HepG2 (cell line): ENCODE measurements at regions not wholly inside any gene's neighbourhood (a gene's known extent, or its start where the extent isn't known, plus 50 kb on each side); places are given as distances from the start of the nearest gene placed in this dataset.

Experiments used
- ATAC-seq: fragments of 200-7000 bp; cut with Tn5 transposase; 3 replicates; pipeline ENCODE4 v1.9.1; 2020; ENCODE audit warnings: mild to moderate bottlenecking, moderate library complexity
- BruUV-seq: library from RNA; stranded (reverse); fragments of 400-500 nt; replicated peaks from 2 replicates; lab custom pipeline; 2021; lab: Mats Ljungman, UMichigan
- CTCF ChIA-PET: fragments of 300-600 bp; formaldehyde crosslinking; extraction: SDS; loops from one replicate; lab custom pipeline; 2021; ENCODE audit warnings: low total read pairs, inconsistent platforms, low intra/inter-chr PET ratio; lab: Yijun Ruan, JAX
- POLR2A ChIA-PET: fragments of 350-600 bp; sonication (Branson Sonifier 250); formaldehyde crosslinking; loops from one replicate; lab custom pipeline; 2020; ENCODE audit warnings: antibody characterized with exemption, inconsistent platforms; lab: Yijun Ruan, JAX
- DNase-seq: peaks from one replicate; pipeline ENCODE4 v3.0.0-alpha.2; 2015; ENCODE audit warnings: low spot score
- FAIRE-seq: peaks from 3 replicates; lab custom pipeline; 2011; peaks lifted over from hg19 to GRCh38; lab: Jason Lieb, UNC
- H2AFZ ChIP-seq: one replicate; pipeline ENCODE4 v1.6.1; 2011; ENCODE audit warnings: low read length, inconsistent platforms
- H3K27ac ChIP-seq: fragments of 300-600 bp; 3 replicates; pipeline ENCODE4 v1.8.0; 2011; ENCODE audit warnings: mixed run types, mild to moderate bottlenecking, mixed read lengths, low read length, inconsistent platforms; ENCODE audit not compliant: insufficient read depth; ENCODE audit errors: extremely low read length
- H3K27me3 ChIP-seq, 2 experiments: fragments of 200-600 bp in 1 of 2; 2 replicates in 1 of 2; 3 replicates in 1 of 2; pipeline versions ENCODE4 v1.6.0 to v1.8.0; 2011; ENCODE audit warnings: low read length in 2 of 2, mild to moderate bottlenecking in 2 of 2, moderate library complexity in 2 of 2, inconsistent platforms in 1 of 2; ENCODE audit not compliant: insufficient read depth in 2 of 2, control insufficient read depth in 1 of 2
- H3K36me3 ChIP-seq, 2 experiments: fragments of 200-600 bp in 1 of 2; replicated peaks in 1 of 2; 2 replicates in 1 of 2; 3 replicates in 1 of 2; pipeline versions ENCODE4 v1.5.1 to v1.8.0; 2011; ENCODE audit warnings: low read length in 2 of 2, inconsistent platforms in 1 of 2; ENCODE audit not compliant: insufficient read depth in 2 of 2, control insufficient read depth in 1 of 2
- H3K4me1 ChIP-seq: 2 replicates; pipeline ENCODE4 v1.5.1; 2012; ENCODE audit warnings: low read length, inconsistent platforms; ENCODE audit not compliant: insufficient read depth
- H3K4me2 ChIP-seq: 2 replicates; pipeline ENCODE4 v1.6.0; 2011; ENCODE audit warnings: low read depth, low read length, inconsistent platforms
- H3K4me3 ChIP-seq, 3 experiments: fragments of 200-600 bp in 1 of 3; sonication (generic), shearing (Covaris generic) in 1 of 3; replicated peaks in 1 of 3; 2 replicates each; pipeline ENCODE4 v1.5.1; 2011 to 2016; ENCODE audit warnings: low read length in 3 of 3, inconsistent platforms in 2 of 3, low read depth in 2 of 3, mild to moderate bottlenecking in 2 of 3, control low read depth in 1 of 3, mixed read lengths in 1 of 3; ENCODE audit not compliant: insufficient read depth in 1 of 3
- H3K79me2 ChIP-seq: one replicate; pipeline ENCODE4 v1.6.1; 2011; ENCODE audit warnings: low read length, inconsistent platforms; ENCODE audit not compliant: insufficient read depth
- H3K9ac ChIP-seq: 2 replicates; pipeline ENCODE4 v1.6.0; 2011; ENCODE audit warnings: mild to moderate bottlenecking, low read depth, low read length, inconsistent platforms; ENCODE audit not compliant: insufficient read depth
- H3K9me3 ChIP-seq: 2 replicates; pipeline ENCODE4 v1.5.1; 2012; ENCODE audit warnings: mild to moderate bottlenecking, low read length
- H4K20me1 ChIP-seq: 2 replicates; pipeline ENCODE4 v1.6.0; 2011; ENCODE audit warnings: inconsistent platforms, mild to moderate bottlenecking, low read length, moderate library complexity; ENCODE audit not compliant: insufficient read depth
- AGO2 ChIP-seq: fragments of 200-400 bp; formaldehyde crosslinking; optimal IDR thresholded peaks from 2 replicates; pipeline ENCODE3; 2017; ENCODE audit warnings: mild to moderate bottlenecking, low read depth, low read length, moderate library complexity
- CSRNP1 ChIP-seq: sonication (generic); formaldehyde crosslinking; IDR thresholded peaks from 2 replicates; pipeline ENCODE4 v1.8.1; 2023; ENCODE audit warnings: mild to moderate bottlenecking, missing genetic modification reagents
- HHEX ChIP-seq: IDR thresholded peaks from 2 replicates; pipeline ENCODE4 v1.6.1; 2016; ENCODE audit warnings: control low read depth
- JDP2 ChIP-seq: sonication (generic); formaldehyde crosslinking; IDR thresholded peaks from 2 replicates; pipeline ENCODE4 v1.8.1; 2022; ENCODE audit warnings: missing genetic modification reagents, borderline replicate concordance
- MATR3 ChIP-seq: sonication (generic); formaldehyde crosslinking; IDR thresholded peaks from 2 replicates; pipeline ENCODE4 v1.4.0; 2020; ENCODE audit warnings: missing genetic modification reagents
- MLLT10 ChIP-seq: sonication (generic); formaldehyde crosslinking; IDR thresholded peaks from 2 replicates; pipeline ENCODE4 v1.4.0; 2020; ENCODE audit warnings: missing genetic modification reagents
- PREB ChIP-seq: sonication (generic); formaldehyde crosslinking; IDR thresholded peaks from 2 replicates; pipeline ENCODE4 v1.4.0; 2020; ENCODE audit warnings: missing genetic modification reagents
- SMAD9 ChIP-seq: sonication (generic); formaldehyde crosslinking; IDR thresholded peaks from 2 replicates; pipeline ENCODE4 v1.5.1; 2020; ENCODE audit warnings: mild to moderate bottlenecking, missing genetic modification reagents
- THAP9 ChIP-seq: sonication (generic); formaldehyde crosslinking; IDR thresholded peaks from 2 replicates; pipeline ENCODE4; 2020; ENCODE audit warnings: missing genetic modification reagents, mild to moderate bottlenecking, borderline replicate concordance
- TP53 ChIP-seq: sonication (generic); formaldehyde crosslinking; conservative IDR thresholded peaks from 2 replicates; pipeline ENCODE4 v1.4.0; 2020; ENCODE audit warnings: missing genetic modification reagents
- ZNF350 ChIP-seq: sonication (generic); formaldehyde crosslinking; IDR thresholded peaks from 2 replicates; pipeline ENCODE4 v1.4.0; 2020; ENCODE audit warnings: mild to moderate bottlenecking, low read depth, missing genetic modification reagents, borderline replicate concordance
- ZNF484 ChIP-seq: sonication (generic); formaldehyde crosslinking; IDR thresholded peaks from 2 replicates; pipeline ENCODE4 v1.5.1; 2020; ENCODE audit warnings: mild to moderate bottlenecking, low read depth, missing genetic modification reagents, borderline replicate concordance
- ZNF713 ChIP-seq: sonication (generic); formaldehyde crosslinking; IDR thresholded peaks from 2 replicates; pipeline ENCODE4 v1.4.0; 2020; ENCODE audit warnings: mild to moderate bottlenecking, missing genetic modification reagents
- ZNF891 ChIP-seq: sonication (generic); formaldehyde crosslinking; IDR thresholded peaks from 2 replicates; pipeline ENCODE4 v1.5.0; 2020; ENCODE audit warnings: mild to moderate bottlenecking, missing genetic modification reagents
- ZSCAN21 ChIP-seq: sonication (generic); formaldehyde crosslinking; IDR thresholded peaks from 2 replicates; pipeline ENCODE4 v1.8.0; 2022; ENCODE audit warnings: mild to moderate bottlenecking, missing genetic modification reagents, moderate library complexity, borderline replicate concordance
- WGBS: methylation state at CpG from one replicate; pipeline ENCODE4 v1.1.6; 2017; ENCODE audit warnings: low lambda C conversion rate; 5-methylcytosine and 5-hydroxymethylcytosine counted together
- in situ Hi-C: cut with HindIII; loops from 2 replicates; pipeline ENCODE4 v1.10.0; 2017; ENCODE audit warnings: low pct_unique_long_range_greater_than_20kb; ENCODE audit not compliant: extremely low pct_ligation_motif_present
- intact Hi-C: fragments of 100-400 bp; cut with micrococcal nuclease; formaldehyde crosslinking; loops from one replicate; pipeline ENCODE4 v1.10.0; 2022; ENCODE audit not compliant: unreplicated experiment

GRCh38 chr11:129644326-129644725, 171.3 kb upstream of the TMEM45B start:
- DNase-seq (no peak), FAIRE-seq (no peak), ATAC-seq (no peak)
- no peaks in the 10 kb centered on the region for H3K36me3 ChIP-seq
- 34% methylated on average over 3 of the region's 3 CpGs for WGBS
- no peaks in the 10 kb centered on the region for H3K4me1 ChIP-seq
- H3K27me3 ChIP-seq: no peaks in the 10 kb centered on the region; a peak in 1 of 5 replicates
- ChIA-PET CTCF (no interaction called here), POLR2A (no interaction called here)
- H3K27ac ChIP-seq: no peak overlapping the region
- no peak overlapping the region for H2AFZ ChIP-seq
- H3K79me2 ChIP-seq: no peaks in the 10 kb centered on the region
- no TSS peak for BruUV-seq
- no peak for TF ChIP-seq JDP2 (CRISPR knock-in tag)
- TF ChIP-seq ZNF713: no peak
- no peak for TF ChIP-seq ZNF350 (CRISPR knock-in tag)
- TF ChIP-seq MATR3 (CRISPR knock-in tag): no peak
- no peak for TF ChIP-seq ZNF891
- no peak for TF ChIP-seq MLLT10 (CRISPR knock-in tag)
- TF ChIP-seq CSRNP1 (CRISPR knock-in tag): no peak
- no peaks in the 10 kb centered on the region for H3K9me3 ChIP-seq
- no peak overlapping the region for H3K4me3 ChIP-seq
- H4K20me1 ChIP-seq: no peaks in the 10 kb centered on the region
- H3K9ac ChIP-seq: no peak overlapping the region
- no peak overlapping the region for H3K4me2 ChIP-seq
- intact Hi-C loops: no loop called here
- in situ Hi-C loops: no loop called here

GRCh38 chr11:129645943-129646342, 169.7 kb upstream of the TMEM45B start:
- H3K4me1 ChIP-seq: no peaks in the 10 kb centered on the region
- in situ Hi-C loops (no loop called here), intact Hi-C loops (no loop called here)
- no peaks in the 10 kb centered on the region for H4K20me1 ChIP-seq
- no peak overlapping the region for H2AFZ ChIP-seq
- no TSS peak for BruUV-seq
- no peaks in the 10 kb centered on the region for H3K9me3 ChIP-seq
- no peaks in the 10 kb centered on the region for H3K79me2 ChIP-seq
- H3K36me3 ChIP-seq: no peaks in the 10 kb centered on the region
- DNase-seq (no peak), ATAC-seq (no peak), FAIRE-seq (no peak)
- no peak overlapping the region for H3K4me2 ChIP-seq
- H3K27me3 ChIP-seq: no peaks in the 10 kb centered on the region
- H3K9ac ChIP-seq: no peak overlapping the region
- ChIA-PET POLR2A (no interaction called here), CTCF (no interaction called here)
- H3K27ac ChIP-seq: no peak overlapping the region
- H3K4me3 ChIP-seq: no peak overlapping the region
- WGBS: 0% methylated on average over 1 of the region's 1 CpG
- TF ChIP-seq HHEX (CRISPR knock-in tag) (no peak), TP53 (no peak), THAP9 (CRISPR knock-in tag) (no peak), PREB (CRISPR knock-in tag) (no peak), AGO2 (no peak), ZNF484 (CRISPR knock-in tag) (no peak), SMAD9 (CRISPR knock-in tag) (no peak), ZSCAN21 (no peak)
